Parathyroid adenoma (tissue), 2 donors: ENCODE measurements at regions not wholly inside any gene's neighbourhood (a gene's known extent, or its start where the extent isn't known, plus 50 kb on each side); places are given as distances from the start of the nearest gene placed in this dataset.

ENCODE experiments used
- H2AFZ ChIP-seq: fragments of 300-600 bp; sonication (generic); one replicate; pipeline ENCODE4 v1.7.0; 2017; ENCODE audit warnings: antibody characterized with exemption, mild to moderate bottlenecking
- H3K27ac ChIP-seq: fragments of 300-600 bp; sonication (generic); one replicate; pipeline ENCODE4 v1.7.0; 2017
- H3K27me3 ChIP-seq: fragments of 300-600 bp; sonication (generic); one replicate; pipeline ENCODE4 v1.7.0; 2017; ENCODE audit warnings: low read length; ENCODE audit not compliant: control insufficient read depth, insufficient read depth
- H3K36me3 ChIP-seq: fragments of 300-600 bp; sonication (generic); one replicate; pipeline ENCODE4 v1.7.0; 2017; ENCODE audit warnings: low read length; ENCODE audit not compliant: control insufficient read depth, insufficient read depth
- H3K4me1 ChIP-seq: fragments of 300-600 bp; sonication (generic); one replicate; pipeline ENCODE4 v1.7.0; 2017; ENCODE audit warnings: control low read depth
- H3K4me2 ChIP-seq: fragments of 300-600 bp; sonication (generic); one replicate; pipeline ENCODE4 v1.7.0; 2017; ENCODE audit warnings: low read length
- H3K4me3 ChIP-seq: fragments of 300-600 bp; sonication (generic); one replicate; pipeline ENCODE4 v1.7.0; 2017; ENCODE audit warnings: low read depth, low read length
- H3K79me2 ChIP-seq: fragments of 300-600 bp; sonication (generic); one replicate; pipeline ENCODE4 v1.7.0; 2017; ENCODE audit warnings: control low read depth
- H3K9ac ChIP-seq: fragments of 300-600 bp; sonication (generic); one replicate; pipeline ENCODE4 v1.7.0; 2017; ENCODE audit warnings: mild to moderate bottlenecking
- H3K9me3 ChIP-seq: fragments of 300-600 bp; sonication (generic); one replicate; pipeline ENCODE4 v1.7.0; 2017; ENCODE audit warnings: low read length; ENCODE audit not compliant: control insufficient read depth
- TF ChIP-seq, protein P1 (sequence below): fragments of 300-600 bp; sonication (generic); IDR thresholded peaks from one replicate; pipeline ENCODE4 v1.7.0; 2017; ENCODE audit warnings: antibody characterized with exemption, mild to moderate bottlenecking
- donor health status: primary hyperparathyroidism.

DNA sequence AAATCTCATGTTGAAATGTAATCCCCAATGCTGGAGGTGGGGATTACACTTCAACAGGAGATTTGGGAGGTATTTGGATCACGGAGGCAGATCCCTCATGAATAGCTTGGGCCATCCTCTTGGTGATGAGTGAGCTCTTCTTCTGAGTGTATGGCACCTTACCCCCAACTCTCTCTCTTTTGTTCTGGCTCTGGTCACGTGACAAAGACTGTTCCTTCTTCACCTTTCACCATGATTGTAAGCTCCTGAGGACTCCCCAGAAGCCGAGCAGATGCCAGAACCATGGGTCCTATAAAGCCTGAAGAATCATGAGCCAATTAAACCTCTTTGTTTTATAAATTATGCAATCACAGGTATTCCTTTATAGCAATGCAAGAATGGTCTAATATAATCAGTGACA, 684.2 kb downstream of the LIG4 start:
- H2AFZ ChIP-seq: no peak overlapping the region
- H3K9ac ChIP-seq: no peak overlapping the region
- H3K36me3 ChIP-seq: no peaks in the 10 kb centered on the region
- no peak overlapping the region for H3K4me3 ChIP-seq
- H3K4me2 ChIP-seq: no peak overlapping the region
- H3K27me3 ChIP-seq: no peaks in the 10 kb centered on the region
- no peak overlapping the region for H3K27ac ChIP-seq
- no peaks in the 10 kb centered on the region for H3K79me2 ChIP-seq
- H3K4me1 ChIP-seq: no peaks in the 10 kb centered on the region
- TF ChIP-seq, protein P1, sequence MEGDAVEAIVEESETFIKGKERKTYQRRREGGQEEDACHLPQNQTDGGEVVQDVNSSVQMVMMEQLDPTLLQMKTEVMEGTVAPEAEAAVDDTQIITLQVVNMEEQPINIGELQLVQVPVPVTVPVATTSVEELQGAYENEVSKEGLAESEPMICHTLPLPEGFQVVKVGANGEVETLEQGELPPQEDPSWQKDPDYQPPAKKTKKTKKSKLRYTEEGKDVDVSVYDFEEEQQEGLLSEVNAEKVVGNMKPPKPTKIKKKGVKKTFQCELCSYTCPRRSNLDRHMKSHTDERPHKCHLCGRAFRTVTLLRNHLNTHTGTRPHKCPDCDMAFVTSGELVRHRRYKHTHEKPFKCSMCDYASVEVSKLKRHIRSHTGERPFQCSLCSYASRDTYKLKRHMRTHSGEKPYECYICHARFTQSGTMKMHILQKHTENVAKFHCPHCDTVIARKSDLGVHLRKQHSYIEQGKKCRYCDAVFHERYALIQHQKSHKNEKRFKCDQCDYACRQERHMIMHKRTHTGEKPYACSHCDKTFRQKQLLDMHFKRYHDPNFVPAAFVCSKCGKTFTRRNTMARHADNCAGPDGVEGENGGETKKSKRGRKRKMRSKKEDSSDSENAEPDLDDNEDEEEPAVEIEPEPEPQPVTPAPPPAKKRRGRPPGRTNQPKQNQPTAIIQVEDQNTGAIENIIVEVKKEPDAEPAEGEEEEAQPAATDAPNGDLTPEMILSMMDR: no peak
- no peaks in the 10 kb centered on the region for H3K9me3 ChIP-seq

DNA sequence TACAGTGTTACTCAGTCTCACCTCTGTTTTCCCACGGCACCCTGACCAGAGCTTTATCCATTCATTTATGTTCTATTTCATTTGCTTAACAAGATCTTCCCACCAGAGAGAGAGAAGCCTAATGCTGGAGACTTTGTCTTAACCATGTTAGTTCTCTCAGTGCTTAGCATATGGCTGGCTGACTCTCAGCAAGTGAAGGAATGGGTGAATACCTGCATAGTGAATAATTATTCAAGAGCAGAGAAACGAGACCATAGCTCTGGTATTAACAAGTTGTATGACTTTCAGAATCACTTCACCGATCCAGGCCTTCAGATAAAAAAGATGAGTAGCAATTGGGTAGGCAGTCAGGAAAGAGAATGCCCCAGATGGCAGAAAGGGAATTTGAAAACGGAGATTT, 686.3 kb downstream of the LIG4 start:
- H3K36me3 ChIP-seq: no peaks in the 10 kb centered on the region
- no peak overlapping the region for H3K4me3 ChIP-seq
- no peak overlapping the region for H2AFZ ChIP-seq
- H3K27ac ChIP-seq: no peak overlapping the region
- H3K27me3 ChIP-seq: no peaks in the 10 kb centered on the region
- no peaks in the 10 kb centered on the region for H3K4me1 ChIP-seq
- H3K4me2 ChIP-seq: no peak overlapping the region
- TF ChIP-seq, protein P1: no peak
- H3K9me3 ChIP-seq: no peaks in the 10 kb centered on the region
- H3K79me2 ChIP-seq: no peaks in the 10 kb centered on the region
- H3K9ac ChIP-seq: no peak overlapping the region

DNA sequence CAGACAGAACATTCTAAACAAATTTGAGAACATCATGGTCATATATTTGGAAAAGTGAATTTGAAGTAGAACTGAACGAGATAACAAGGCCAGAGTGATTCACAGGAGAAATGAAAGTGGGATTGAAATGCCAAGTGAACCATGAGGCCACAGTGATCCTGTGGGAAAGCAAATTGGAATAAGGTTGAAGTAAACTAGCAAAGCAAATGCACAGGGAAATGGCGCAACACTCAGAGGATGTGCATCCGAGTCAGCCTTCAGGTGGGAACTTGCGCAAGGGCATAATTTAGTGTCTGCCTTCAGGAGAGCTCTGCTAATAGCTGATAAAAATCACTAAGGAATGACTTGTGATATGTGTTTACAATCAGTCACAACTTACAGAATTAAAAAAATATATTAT, 696.6 kb downstream of the LIG4 start:
- no peak overlapping the region for H3K9ac ChIP-seq
- H3K4me3 ChIP-seq: no peak overlapping the region
- H3K9me3 ChIP-seq: no peaks in the 10 kb centered on the region
- H3K4me1 ChIP-seq: no peaks in the 10 kb centered on the region
- no peak overlapping the region for H2AFZ ChIP-seq
- no peaks in the 10 kb centered on the region for H3K79me2 ChIP-seq
- no peaks in the 10 kb centered on the region for H3K36me3 ChIP-seq
- no peak overlapping the region for H3K4me2 ChIP-seq
- H3K27me3 ChIP-seq: no peaks in the 10 kb centered on the region
- H3K27ac ChIP-seq: no peak overlapping the region
- TF ChIP-seq, protein P1: no peak

DNA sequence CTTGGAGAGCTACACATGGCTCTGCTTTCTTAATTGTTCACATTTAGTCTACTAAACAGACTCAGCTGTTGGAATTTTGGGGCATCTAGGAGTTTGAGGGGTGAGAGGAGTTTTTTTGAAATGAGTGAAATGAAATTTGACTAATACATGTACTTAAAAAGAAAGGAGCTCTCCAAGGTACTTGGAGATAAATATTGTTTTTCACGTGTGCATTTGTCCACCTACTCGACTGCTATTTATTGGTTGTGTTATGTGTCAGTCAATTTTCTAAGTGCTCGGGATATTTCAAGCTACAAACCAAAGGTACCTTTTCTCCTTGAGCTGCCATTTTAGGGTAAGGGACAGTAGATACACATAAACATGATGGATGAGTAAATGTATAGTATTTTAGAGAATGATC, 697.0 kb downstream of the LIG4 start:
- H3K9me3 ChIP-seq: no peaks in the 10 kb centered on the region
- no peaks in the 10 kb centered on the region for H3K36me3 ChIP-seq
- no peak overlapping the region for H3K27ac ChIP-seq
- H3K4me3 ChIP-seq: no peak overlapping the region
- H3K79me2 ChIP-seq: no peaks in the 10 kb centered on the region
- no peak overlapping the region for H3K4me2 ChIP-seq
- no peaks in the 10 kb centered on the region for H3K4me1 ChIP-seq
- TF ChIP-seq, protein P1: no peak
- no peak overlapping the region for H3K9ac ChIP-seq
- no peaks in the 10 kb centered on the region for H3K27me3 ChIP-seq
- no peak overlapping the region for H2AFZ ChIP-seq

DNA sequence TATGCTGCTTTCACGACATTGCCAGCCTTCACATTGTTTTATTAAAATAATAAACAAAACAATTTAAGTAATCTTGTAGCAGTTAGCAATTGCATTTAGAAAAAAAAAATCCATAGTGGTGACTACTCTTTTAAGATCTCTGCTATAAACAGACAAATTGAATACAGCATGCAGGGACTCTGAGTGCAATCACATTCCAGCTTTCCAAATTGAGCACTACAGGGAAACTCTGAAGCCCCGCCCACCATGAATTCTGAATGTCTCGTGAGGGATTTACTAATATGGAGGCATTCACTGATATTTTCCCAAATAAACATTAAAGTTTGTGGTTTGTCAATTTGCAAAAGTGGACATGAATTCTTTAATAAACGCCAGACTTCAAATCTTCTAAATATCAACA, 698.8 kb downstream of the LIG4 start:
- H3K27me3 ChIP-seq: no peaks in the 10 kb centered on the region
- no peaks in the 10 kb centered on the region for H3K79me2 ChIP-seq
- TF ChIP-seq, protein P1: no peak
- H3K36me3 ChIP-seq: no peaks in the 10 kb centered on the region
- no peak overlapping the region for H2AFZ ChIP-seq
- H3K4me3 ChIP-seq: no peak overlapping the region
- no peak overlapping the region for H3K4me2 ChIP-seq
- no peak overlapping the region for H3K27ac ChIP-seq
- H3K9ac ChIP-seq: no peak overlapping the region
- no peaks in the 10 kb centered on the region for H3K9me3 ChIP-seq
- no peaks in the 10 kb centered on the region for H3K4me1 ChIP-seq
